GM12878 (cell line): ENCODE measurements at regions not wholly inside any gene's neighbourhood (a gene's known extent, or its start where the extent isn't known, plus 50 kb on each side); places are given as distances from the start of the nearest gene placed in this dataset.

ENCODE experiments used
- ATAC-seq: fragments of 200-7000 bp; cut with Tn5 transposase; 3 replicates; pipeline ENCODE4 v1.9.1; 2020; ENCODE audit warnings: mild to moderate bottlenecking, moderate library complexity
- BruUV-seq: library from RNA; stranded (reverse); fragments of 400-500 nt; replicated peaks from 2 replicates; lab custom pipeline; 2021; lab: Mats Ljungman, UMichigan
- CTCF ChIA-PET: fragments of 300-600 bp; sonication (Branson Sonifier 250); formaldehyde crosslinking; extraction: SDS; loops from one replicate; lab custom pipeline; 2021; ENCODE audit warnings: inconsistent platforms; lab: Yijun Ruan, JAX
- POLR2A ChIA-PET: fragments of 350-600 bp; formaldehyde crosslinking; extraction: SDS; loops from one replicate; lab custom pipeline; 2021; ENCODE audit warnings: inconsistent platforms; lab: Charles Lee
- RAD21 ChIA-PET: fragments of 300-600 bp; sonication (Branson Sonifier 250); formaldehyde crosslinking; loops from one replicate; lab custom pipeline; 2023; ENCODE audit warnings: antibody characterized with exemption; ENCODE audit not compliant: unreplicated experiment; lab: Charles Lee
- SMC1A ChIA-PET: fragments of 300-600 bp; sonication (Branson Sonifier 250); formaldehyde crosslinking; loops from one replicate; lab custom pipeline; 2023; ENCODE audit not compliant: unreplicated experiment, uncharacterized antibody; lab: Charles Lee
- DNase-seq: peaks from one replicate; pipeline ENCODE4 v3.0.0-alpha.2; 2011; ENCODE audit warnings: low read depth, low spot score
- FAIRE-seq: peaks from 3 replicates; lab custom pipeline; 2011; peaks lifted over from hg19 to GRCh38; lab: Jason Lieb, UNC
- H2AFZ ChIP-seq: 2 replicates; pipeline ENCODE4 v1.6.0; 2011; ENCODE audit warnings: low read depth, low read length, control low read depth; ENCODE audit not compliant: control insufficient read depth
- H3K27ac ChIP-seq: 2 replicates; pipeline ENCODE4 v1.5.1; 2011; ENCODE audit warnings: control low read depth; ENCODE audit not compliant: control insufficient read depth, insufficient read depth
- H3K27me3 ChIP-seq, 2 experiments: replicated peaks in 1 of 2; 2 replicates each; pipeline versions ENCODE4 v1.6.0 to v1.6.1; 2011; ENCODE audit warnings: low read length in 1 of 2; ENCODE audit not compliant: control insufficient read depth in 2 of 2, insufficient read depth in 2 of 2
- H3K36me3 ChIP-seq, 2 experiments: 2 replicates each; pipeline ENCODE4 v1.5.1; 2011; ENCODE audit warnings: low read length in 1 of 2; ENCODE audit not compliant: control insufficient read depth in 2 of 2, insufficient read depth in 2 of 2
- H3K4me1 ChIP-seq: 2 replicates; pipeline ENCODE4 v1.6.1; 2011; ENCODE audit warnings: mild to moderate bottlenecking, low read length, moderate library complexity, mixed read lengths; ENCODE audit not compliant: control insufficient read depth, insufficient read depth
- H3K4me2 ChIP-seq: 2 replicates; pipeline ENCODE4 v1.6.0; 2011; ENCODE audit warnings: control low read depth; ENCODE audit not compliant: control insufficient read depth, insufficient read depth
- H3K4me3 ChIP-seq: fragments of 200-600 bp; sonication (generic); 2 replicates; pipeline ENCODE4 v1.5.1; 2016
- H3K79me2 ChIP-seq: 2 replicates; pipeline ENCODE4 v1.6.0; 2011; ENCODE audit warnings: low read length; ENCODE audit not compliant: control insufficient read depth, insufficient read depth
- H3K9ac ChIP-seq: 2 replicates; pipeline ENCODE4 v1.8.0; 2011; ENCODE audit warnings: low read length, control low read depth, mixed read lengths; ENCODE audit not compliant: control insufficient read depth, insufficient read depth
- H3K9me3 ChIP-seq: replicated peaks from 3 replicates; pipeline ENCODE4 v1.5.1; 2011; ENCODE audit warnings: mild to moderate bottlenecking, low read length; ENCODE audit not compliant: control insufficient read depth, insufficient read depth
- H4K20me1 ChIP-seq: 2 replicates; pipeline ENCODE4 v1.6.0; 2011; ENCODE audit not compliant: control insufficient read depth, insufficient read depth
- ATF2 ChIP-seq: IDR thresholded peaks from 2 replicates; pipeline ENCODE4 v1.6.1; 2012; ENCODE audit warnings: low read length, inconsistent platforms
- ATF7 ChIP-seq: fragments of 450-650 bp; IDR thresholded peaks from 2 replicates; pipeline ENCODE4 v1.6.1; 2016; ENCODE audit warnings: low read depth, mild to moderate bottlenecking
- BCL3 ChIP-seq: IDR thresholded peaks from 2 replicates; pipeline ENCODE4 v1.6.1; 2011; ENCODE audit warnings: borderline replicate concordance, low read depth, mild to moderate bottlenecking, moderate library complexity, low read length; ENCODE audit not compliant: insufficient read depth, poor library complexity, severe bottlenecking
- BMI1 ChIP-seq: fragments of 450-650 bp; IDR thresholded peaks from 2 replicates; pipeline ENCODE4 v1.6.1; 2016; ENCODE audit warnings: mild to moderate bottlenecking, moderate library complexity, borderline replicate concordance
- EED ChIP-seq: sonication (generic); IDR thresholded peaks from 2 replicates; pipeline ENCODE4 v1.6.1; 2016; ENCODE audit warnings: antibody characterized with exemption, low read depth
- ELK1 ChIP-seq: IDR thresholded peaks from 2 replicates; pipeline ENCODE4 v1.6.1; 2012; ENCODE audit warnings: low read depth, low read length, improper control_type of control experiment
- NBN ChIP-seq: fragments of 450-650 bp; IDR thresholded peaks from 2 replicates; pipeline ENCODE4 v1.6.1; 2016
- PKNOX1 ChIP-seq: fragments of 450-650 bp; IDR thresholded peaks from 2 replicates; pipeline ENCODE4 v1.6.1; 2016; ENCODE audit warnings: mild to moderate bottlenecking
- POLR2A ChIP-seq: IDR thresholded peaks from 2 replicates; pipeline ENCODE4 v1.6.1; 2011; ENCODE audit warnings: low read depth, mild to moderate bottlenecking, low read length
- POLR2AphosphoS5 ChIP-seq: IDR thresholded peaks from 2 replicates; pipeline ENCODE4 v1.6.1; 2011; ENCODE audit warnings: mild to moderate bottlenecking, low read length, inconsistent platforms
- POU2F2 ChIP-seq: IDR thresholded peaks from 3 replicates; pipeline ENCODE4 v1.6.1; 2011; ENCODE audit warnings: low read depth, mild to moderate bottlenecking, low read length, borderline replicate concordance
- RAD51 ChIP-seq: fragments of 450-650 bp; IDR thresholded peaks from 2 replicates; pipeline ENCODE4 v1.6.1; 2016; ENCODE audit warnings: moderate library complexity, mild to moderate bottlenecking, inconsistent platforms
- RB1 ChIP-seq: fragments of 450-650 bp; formaldehyde crosslinking; IDR thresholded peaks from 2 replicates; pipeline ENCODE4 v1.6.1; 2017; ENCODE audit warnings: mild to moderate bottlenecking, borderline replicate concordance
- SMAD1 ChIP-seq: fragments of 450-650 bp; IDR thresholded peaks from 2 replicates; pipeline ENCODE4 v1.6.1; 2018; ENCODE audit warnings: mild to moderate bottlenecking, low read depth; ENCODE audit not compliant: partially characterized antibody
- SPI1 ChIP-seq: IDR thresholded peaks from 2 replicates; pipeline ENCODE4 v1.6.1; 2011; ENCODE audit warnings: low read depth, mild to moderate bottlenecking, low read length, moderate library complexity, borderline replicate concordance; ENCODE audit not compliant: insufficient read depth
- ZNF274 ChIP-seq: IDR thresholded peaks from one replicate; pipeline ENCODE4 v1.8.0; 2011; ENCODE audit not compliant: insufficient read length, insufficient read depth
- ZNF622 ChIP-seq: fragments of 450-650 bp; IDR thresholded peaks from 2 replicates; pipeline ENCODE4 v1.6.1; 2017; ENCODE audit warnings: mild to moderate bottlenecking, inconsistent platforms
- WGBS: methylation state at CpG from one replicate; pipeline ENCODE4 v1.1.6; 2016; ENCODE audit warnings: low lambda C conversion rate; ENCODE audit not compliant: insufficient replicate concordance, insufficient coverage; ENCODE audit errors: missing lambda C conversion rate; 5-methylcytosine and 5-hydroxymethylcytosine counted together
- in situ Hi-C: fragments of 300-500 bp; cut with MboI; formaldehyde crosslinking; loops from 9 replicates; pipeline ENCODE4 v1.14.3; 2018; ENCODE audit warnings: mixed read lengths
- intact Hi-C: fragments of 100-400 bp; cut with micrococcal nuclease; formaldehyde crosslinking; loops from one replicate; pipeline ENCODE4 v1.14.2; 2022; ENCODE audit not compliant: unreplicated experiment
- TF ChIP-seq, protein P1 (sequence below): fragments of 450-650 bp; IDR thresholded peaks from 2 replicates; pipeline ENCODE4 v1.6.1; 2017; ENCODE audit warnings: mild to moderate bottlenecking

DNA sequence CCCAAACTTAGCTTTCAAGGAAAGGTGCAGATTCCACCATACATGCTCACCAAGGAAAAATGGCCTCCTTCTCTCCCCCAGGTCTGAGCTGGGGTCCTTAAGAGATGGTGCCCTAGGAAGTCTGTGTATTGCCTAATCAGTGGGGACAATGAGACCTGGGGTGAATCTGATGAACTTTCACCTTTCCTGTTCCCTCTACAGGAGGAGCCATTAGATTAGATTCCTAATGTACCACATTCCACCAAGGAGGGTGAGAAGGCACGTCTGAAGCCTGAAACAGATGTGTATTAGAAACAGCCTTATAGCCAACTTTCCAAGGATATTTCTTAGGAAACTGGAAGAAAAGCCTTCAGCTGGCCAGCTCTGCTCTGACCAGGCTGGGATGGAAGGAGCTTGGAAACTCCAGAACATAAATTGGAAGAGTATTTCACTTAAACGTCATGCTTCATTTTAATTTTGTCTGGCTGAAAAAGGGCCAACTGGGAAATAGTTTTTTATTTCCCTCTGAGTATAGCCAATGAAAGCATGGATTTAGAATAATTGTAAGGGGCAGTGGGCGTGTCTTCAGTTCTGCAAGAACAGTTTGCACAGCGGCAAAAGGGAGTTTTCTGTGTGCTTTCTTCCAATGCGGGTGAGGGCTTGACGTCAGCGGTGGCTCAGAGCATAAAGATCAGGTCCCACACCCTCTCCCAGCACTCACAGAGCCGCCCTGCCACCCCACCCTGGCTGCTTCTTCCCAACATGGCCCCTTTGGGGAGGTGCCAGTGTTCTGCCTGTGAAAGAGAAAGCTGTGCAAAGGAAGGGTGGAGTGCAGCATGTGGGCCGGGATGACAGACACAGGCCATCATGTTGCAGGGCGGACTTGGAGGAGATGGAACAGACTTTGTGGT is 210.9 kb downstream of the ESM1 start:
- CTCF ChIA-PET, result no interaction called here
- Histone ChIP-seq H3K9me3 (no peaks in the 10 kb centered on the region; the same call in 2 of the 3 replicates), H4K20me1 (no peaks in the 10 kb centered on the region), H3K27ac (no peak overlapping the region), H3K4me1 (peaks cover 5% of the 10 kb centered on the region; the same call in 1 of the 2 replicates), H3K27me3 (no peaks in the 10 kb centered on the region; a peak in 1 of 4 replicates), H3K4me2 (no peak overlapping the region), H3K36me3 (no peaks in the 10 kb centered on the region), H2AFZ (no peak overlapping the region), H3K9ac (no peak overlapping the region), H3K4me3 (no peak overlapping the region), H3K79me2 (no peaks in the 10 kb centered on the region)
- intact Hi-C loops (loop anchor here (5.0 kb wide), 1 partner anchor 202 kb away; no protein-coding TSS in a partner anchor), in situ Hi-C loops (no loop called here)
- BruUV-seq, result no TSS peak
- SMC1A ChIA-PET, result interaction anchor here (1.1 to 1.3 kb wide), 3 partner anchors 9 to 22 kb away, joined by 3 read pairs; no protein-coding TSS in a partner anchor
- RAD21 ChIA-PET, result no interaction called here
- WGBS, result 36% methylated on average over 10 of the region's 10 CpGs
- POLR2A ChIA-PET, result no interaction called here
- ATAC-seq, result no peak
- no peak for DNase-seq
- FAIRE-seq, result no peak
- no peak for TF ChIP-seq POLR2A
- no peak for TF ChIP-seq BMI1
- no peak for TF ChIP-seq BCL3
- TF ChIP-seq ELK1, result no peak
- TF ChIP-seq ZNF274, result no peak
- no peak for TF ChIP-seq ATF7
- no peak for TF ChIP-seq PKNOX1
- TF ChIP-seq, protein P1, sequence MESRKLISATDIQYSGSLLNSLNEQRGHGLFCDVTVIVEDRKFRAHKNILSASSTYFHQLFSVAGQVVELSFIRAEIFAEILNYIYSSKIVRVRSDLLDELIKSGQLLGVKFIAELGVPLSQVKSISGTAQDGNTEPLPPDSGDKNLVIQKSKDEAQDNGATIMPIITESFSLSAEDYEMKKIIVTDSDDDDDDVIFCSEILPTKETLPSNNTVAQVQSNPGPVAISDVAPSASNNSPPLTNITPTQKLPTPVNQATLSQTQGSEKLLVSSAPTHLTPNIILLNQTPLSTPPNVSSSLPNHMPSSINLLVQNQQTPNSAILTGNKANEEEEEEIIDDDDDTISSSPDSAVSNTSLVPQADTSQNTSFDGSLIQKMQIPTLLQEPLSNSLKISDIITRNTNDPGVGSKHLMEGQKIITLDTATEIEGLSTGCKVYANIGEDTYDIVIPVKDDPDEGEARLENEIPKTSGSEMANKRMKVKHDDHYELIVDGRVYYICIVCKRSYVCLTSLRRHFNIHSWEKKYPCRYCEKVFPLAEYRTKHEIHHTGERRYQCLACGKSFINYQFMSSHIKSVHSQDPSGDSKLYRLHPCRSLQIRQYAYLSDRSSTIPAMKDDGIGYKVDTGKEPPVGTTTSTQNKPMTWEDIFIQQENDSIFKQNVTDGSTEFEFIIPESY, result no peak
- no peak for TF ChIP-seq POU2F2
- no peak for TF ChIP-seq POLR2AphosphoS5
- TF ChIP-seq RAD51, result no peak
- no peak for TF ChIP-seq ZNF622
- no peak for TF ChIP-seq NBN
- TF ChIP-seq EED, result no peak
- no peak for TF ChIP-seq SMAD1
- no peak for TF ChIP-seq ATF2
- TF ChIP-seq SPI1, result no peak
- TF ChIP-seq RB1, result no peak
